RWPE2 (cell line): ENCODE measurements at regions not wholly inside any gene's neighbourhood (a gene's known extent, or its start where the extent isn't known, plus 50 kb on each side); places are given as distances from the start of the nearest gene placed in this dataset.

Experiments used
- ATAC-seq: fragments of 200-7000 bp; cut with Tn5 transposase; 3 replicates; pipeline ENCODE4 v1.9.1; 2021; ENCODE audit warnings: low read depth
- DNase-seq: peaks from one replicate; pipeline ENCODE4 v3.0.0-alpha.2; 2020; ENCODE audit warnings: low spot score
- H3K27ac ChIP-seq: fragments of 450-650 bp; 2 replicates; pipeline ENCODE4 v1.5.1; 2017; ENCODE audit warnings: mild to moderate bottlenecking; ENCODE audit not compliant: poor library complexity, severe bottlenecking
- H3K27me3 ChIP-seq: fragments of 250-450 bp; sonication (Bioruptor Pico); 2 replicates; pipeline ENCODE4 v1.5.1; 2021; ENCODE audit warnings: mild to moderate bottlenecking, moderate library complexity; ENCODE audit not compliant: insufficient read depth, poor library complexity, severe bottlenecking
- H3K36me3 ChIP-seq: fragments of 250-450 bp; sonication (Bioruptor Pico); 2 replicates; pipeline ENCODE4 v1.5.1; 2020; ENCODE audit warnings: low read depth, mild to moderate bottlenecking, moderate library complexity
- H3K4me1 ChIP-seq: fragments of 250-450 bp; sonication (Bioruptor Pico); 2 replicates; pipeline ENCODE4 v1.5.1; 2021; ENCODE audit warnings: mild to moderate bottlenecking, moderate library complexity; ENCODE audit not compliant: insufficient read depth, poor library complexity, severe bottlenecking
- H3K4me3 ChIP-seq: fragments of 250-450 bp; sonication (Bioruptor Pico); 2 replicates; pipeline ENCODE4 v1.5.1; 2021; ENCODE audit warnings: mild to moderate bottlenecking, moderate library complexity; ENCODE audit not compliant: severe bottlenecking
- H3K9me3 ChIP-seq: fragments of 250-450 bp; sonication (Bioruptor Pico); 2 replicates; pipeline ENCODE4 v1.5.1; 2021; ENCODE audit warnings: mild to moderate bottlenecking, moderate library complexity; ENCODE audit not compliant: severe bottlenecking
- CTCF ChIP-seq: fragments of 450-650 bp; IDR thresholded peaks from one replicate; pipeline ENCODE4 v1.5.1; 2017; ENCODE audit warnings: mild to moderate bottlenecking, moderate library complexity; ENCODE audit not compliant: poor library complexity, severe bottlenecking

- Histone ChIP-seq H3K4me3 (no peak overlapping the region), H3K27me3 (no peaks in the 10 kb centered on the region), H3K27ac (no peak overlapping the region), H3K4me1 (no peaks in the 10 kb centered on the region), H3K9me3 (no peaks in the 10 kb centered on the region), H3K36me3 (no peaks in the 10 kb centered on the region)
- ATAC-seq (no peak), DNase-seq (no peak)
- TF ChIP-seq CTCF: no peak
Observed at GRCh38 chr3:5480190-5480589, 292.7 kb downstream of the EDEM1 start.

- no peaks in the 10 kb centered on the region for H3K9me3 ChIP-seq
- no peak overlapping the region for H3K4me3 ChIP-seq
- no peaks in the 10 kb centered on the region for H3K4me1 ChIP-seq
- no peak for TF ChIP-seq CTCF
- ATAC-seq (no peak), DNase-seq (no peak)
- H3K27ac ChIP-seq: no peak overlapping the region
- H3K36me3 ChIP-seq: no peaks in the 10 kb centered on the region
- no peaks in the 10 kb centered on the region for H3K27me3 ChIP-seq
Observed at GRCh38 chr3:5485427-5485826, 297.9 kb downstream of the EDEM1 start.

GRCh38 chr3:5488771-5489170 lies 301.3 kb downstream of the EDEM1 start:
- H3K27ac ChIP-seq: no peak overlapping the region
- TF ChIP-seq CTCF: no peak
- H3K36me3 ChIP-seq: no peaks in the 10 kb centered on the region
- no peaks in the 10 kb centered on the region for H3K4me1 ChIP-seq
- H3K4me3 ChIP-seq: no peak overlapping the region
- H3K27me3 ChIP-seq: no peaks in the 10 kb centered on the region
- H3K9me3 ChIP-seq: no peaks in the 10 kb centered on the region
- DNase-seq: no peak
- ATAC-seq: no peak

GRCh38 chr3:5489536-5489935 lies 302.0 kb downstream of the EDEM1 start:
- no peak for TF ChIP-seq CTCF
- Histone ChIP-seq H3K4me3 (no peak overlapping the region), H3K9me3 (no peaks in the 10 kb centered on the region), H3K4me1 (no peaks in the 10 kb centered on the region), H3K27ac (no peak overlapping the region), H3K27me3 (no peaks in the 10 kb centered on the region), H3K36me3 (no peaks in the 10 kb centered on the region)
- ATAC-seq (no peak), DNase-seq (no peak)

- ATAC-seq (no peak), DNase-seq (no peak)
- TF ChIP-seq CTCF: no peak
Observed at GRCh38 chr3:5494905-5495519, 307.5 kb downstream of the EDEM1 start.

More at GRCh38 chr3:5494905-5495519, 307.5 kb downstream of the EDEM1 start:
- Histone ChIP-seq H3K27ac (no peak overlapping the region), H3K36me3 (no peaks in the 10 kb centered on the region), H3K9me3 (no peaks in the 10 kb centered on the region), H3K4me1 (no peaks in the 10 kb centered on the region), H3K4me3 (no peak overlapping the region), H3K27me3 (no peaks in the 10 kb centered on the region)
